ENCODE measurements at regions not wholly inside any gene's neighbourhood (a gene's known extent, or its start where the extent isn't known, plus 50 kb on each side); places are given as distances from the start of the nearest gene placed in this dataset.

GRCh38 chr20:60955706-60956105, 296.4 kb upstream of the CDH4 start:
- CTCF ChIA-PET: no interaction called here
- POLR2A ChIA-PET: no interaction called here
- Mint-ChIP-seq H3K9me3 (no peaks in the 10 kb centered on the region), H3K4me1 (no peaks in the 10 kb centered on the region), H3K4me3 (no peak overlapping the region), H3K27me3 (no peaks in the 10 kb centered on the region), H3K36me3 (ENCODE audit: low read depth) (no peaks in the 10 kb centered on the region), H3K27ac (no peak overlapping the region)
- DNase-seq: no peak

- no peaks in the 10 kb centered on the region for H3K36me3 Mint-ChIP-seq (ENCODE audit: low read depth)
- H3K9me3 Mint-ChIP-seq: no peaks in the 10 kb centered on the region
- H3K4me3 Mint-ChIP-seq: no peak overlapping the region
- H3K27me3 Mint-ChIP-seq: no peaks in the 10 kb centered on the region
- no peak overlapping the region for H3K27ac Mint-ChIP-seq
- POLR2A ChIA-PET: no interaction called here
- H3K4me1 Mint-ChIP-seq: no peaks in the 10 kb centered on the region
- CTCF ChIA-PET: no interaction called here
- DNase-seq: no peak
Observed at GRCh38 chr20:60956194-60956593, 295.9 kb upstream of the CDH4 start.

- CTCF ChIA-PET: no interaction called here
- Mint-ChIP-seq H3K36me3 (ENCODE audit: low read depth) (no peaks in the 10 kb centered on the region), H3K4me1 (no peaks in the 10 kb centered on the region), H3K27me3 (no peaks in the 10 kb centered on the region), H3K27ac (no peak overlapping the region), H3K4me3 (no peak overlapping the region), H3K9me3 (no peaks in the 10 kb centered on the region)
- no peak for DNase-seq
- POLR2A ChIA-PET: no interaction called here
Observed at GRCh38 chr20:60957621-60958020, 294.4 kb upstream of the CDH4 start.

GRCh38 chr20:60959971-60960370, 292.1 kb upstream of the CDH4 start:
- H3K27ac Mint-ChIP-seq: no peak overlapping the region
- POLR2A ChIA-PET: no interaction called here
- H3K9me3 Mint-ChIP-seq: no peaks in the 10 kb centered on the region
- H3K4me3 Mint-ChIP-seq: no peak overlapping the region
- H3K4me1 Mint-ChIP-seq: no peaks in the 10 kb centered on the region
- H3K27me3 Mint-ChIP-seq: no peaks in the 10 kb centered on the region
- no peak for DNase-seq
- CTCF ChIA-PET: no interaction called here
- H3K36me3 Mint-ChIP-seq (ENCODE audit: low read depth): no peaks in the 10 kb centered on the region

- no peaks in the 10 kb centered on the region for H3K27me3 Mint-ChIP-seq
- POLR2A ChIA-PET: no interaction called here
- H3K27ac Mint-ChIP-seq: no peak overlapping the region
- H3K4me1 Mint-ChIP-seq: no peaks in the 10 kb centered on the region
- CTCF ChIA-PET: no interaction called here
- no peak for DNase-seq
- no peaks in the 10 kb centered on the region for H3K36me3 Mint-ChIP-seq (ENCODE audit: low read depth)
- H3K9me3 Mint-ChIP-seq: no peaks in the 10 kb centered on the region
- no peak overlapping the region for H3K4me3 Mint-ChIP-seq
Observed at GRCh38 chr20:60960500-60960899, 291.6 kb upstream of the CDH4 start.

- DNase-seq: no peak
- Mint-ChIP-seq H3K36me3 (ENCODE audit: low read depth) (no peaks in the 10 kb centered on the region), H3K4me1 (no peaks in the 10 kb centered on the region), H3K4me3 (no peak overlapping the region), H3K27me3 (no peaks in the 10 kb centered on the region), H3K9me3 (no peaks in the 10 kb centered on the region), H3K27ac (no peak overlapping the region)
- ChIA-PET CTCF (no interaction called here), POLR2A (no interaction called here)
Observed at GRCh38 chr20:60961551-60961950, 290.5 kb upstream of the CDH4 start.

GRCh38 chr20:60962367-60963045, 289.6 kb upstream of the CDH4 start:
- POLR2A ChIA-PET: interaction anchor here (0.6 kb wide), 1 partner anchor 105 kb away, joined by 3 read pairs; no protein-coding TSS in a partner anchor
- Mint-ChIP-seq H3K36me3 (ENCODE audit: low read depth) (no peaks in the 10 kb centered on the region), H3K4me1 (no peaks in the 10 kb centered on the region), H3K9me3 (no peaks in the 10 kb centered on the region), H3K27me3 (no peaks in the 10 kb centered on the region), H3K4me3 (no peak overlapping the region), H3K27ac (no peak overlapping the region)
- DNase-seq: no peak
- CTCF ChIA-PET: no interaction called here

- Mint-ChIP-seq H3K27ac (no peak overlapping the region), H3K36me3 (ENCODE audit: low read depth) (no peaks in the 10 kb centered on the region), H3K27me3 (no peaks in the 10 kb centered on the region), H3K4me1 (no peaks in the 10 kb centered on the region), H3K9me3 (no peaks in the 10 kb centered on the region), H3K4me3 (no peak overlapping the region)
- DNase-seq: no peak
- POLR2A ChIA-PET: interaction anchor here (0.6 kb wide), 1 partner anchor 106 kb away, joined by 3 read pairs; no protein-coding TSS in a partner anchor
- CTCF ChIA-PET: no interaction called here
Observed at GRCh38 chr20:60963146-60963545, 288.9 kb upstream of the CDH4 start.

GRCh38 chr20:60964911-60965310, 287.1 kb upstream of the CDH4 start:
- H3K36me3 Mint-ChIP-seq (ENCODE audit: low read depth): no peaks in the 10 kb centered on the region
- peaks cover 4% of the 10 kb centered on the region for H3K9me3 Mint-ChIP-seq
- H3K4me1 Mint-ChIP-seq: no peaks in the 10 kb centered on the region
- H3K4me3 Mint-ChIP-seq: no peak overlapping the region
- H3K27ac Mint-ChIP-seq: no peak overlapping the region
- ChIA-PET CTCF (interaction anchor here (0.8 kb wide), 1 partner anchor 9 kb away, joined by 3 read pairs; no protein-coding TSS in a partner anchor), POLR2A (no interaction called here)
- no peak for DNase-seq
- no peaks in the 10 kb centered on the region for H3K27me3 Mint-ChIP-seq

- Mint-ChIP-seq H3K27ac (no peak overlapping the region), H3K4me3 (no peak overlapping the region), H3K27me3 (no peaks in the 10 kb centered on the region), H3K36me3 (ENCODE audit: low read depth) (no peaks in the 10 kb centered on the region), H3K4me1 (no peaks in the 10 kb centered on the region), H3K9me3 (peaks cover 4% of the 10 kb centered on the region)
- POLR2A ChIA-PET: no interaction called here
- CTCF ChIA-PET: no interaction called here
- DNase-seq: no peak
Observed at GRCh38 chr20:60966031-60966430, 286.0 kb upstream of the CDH4 start.

- Mint-ChIP-seq H3K27ac (no peak overlapping the region), H3K4me1 (no peaks in the 10 kb centered on the region), H3K36me3 (ENCODE audit: low read depth) (no peaks in the 10 kb centered on the region), H3K27me3 (no peaks in the 10 kb centered on the region), H3K9me3 (peaks cover 4% of the 10 kb centered on the region), H3K4me3 (no peak overlapping the region)
- ChIA-PET POLR2A (no interaction called here), CTCF (no interaction called here)
- no peak for DNase-seq
Observed at GRCh38 chr20:60966766-60967165, 285.3 kb upstream of the CDH4 start.

GRCh38 chr20:60967431-60968316, 284.4 kb upstream of the CDH4 start:
- no peaks in the 10 kb centered on the region for H3K27me3 Mint-ChIP-seq
- no peak overlapping the region for H3K27ac Mint-ChIP-seq
- H3K4me3 Mint-ChIP-seq: no peak overlapping the region

GRCh38 chr20:60968853-60969720, 283.0 kb upstream of the CDH4 start:
- Mint-ChIP-seq H3K9me3 (peaks cover 4% of the 10 kb centered on the region), H3K36me3 (ENCODE audit: low read depth) (no peaks in the 10 kb centered on the region), H3K27ac (no peak overlapping the region), H3K27me3 (no peaks in the 10 kb centered on the region), H3K4me3 (no peak overlapping the region), H3K4me1 (no peaks in the 10 kb centered on the region)
- ChIA-PET POLR2A (no interaction called here), CTCF (no interaction called here)
- DNase-seq: no peak

More at GRCh38 chr20:60967431-60968316, 284.4 kb upstream of the CDH4 start:
- POLR2A ChIA-PET: no interaction called here
- H3K36me3 Mint-ChIP-seq (ENCODE audit: low read depth): no peaks in the 10 kb centered on the region
- CTCF ChIA-PET: no interaction called here
- DNase-seq: no peak
- H3K9me3 Mint-ChIP-seq: peaks cover 4% of the 10 kb centered on the region
- H3K4me1 Mint-ChIP-seq: no peaks in the 10 kb centered on the region

Data from activated CD4-positive, alpha-beta T cell treated with anti-CD3 and anti-CD28 coated beads, Interleukin-2, amount 10 ng/mL, durations not matched to agents 7 days and 5 days (primary cell).